OCI-LY3 (cell line): ENCODE measurements at regions not wholly inside any gene's neighbourhood (a gene's known extent, or its start where the extent isn't known, plus 50 kb on each side); places are given as distances from the start of the nearest gene placed in this dataset.

ENCODE experiments used
- H2AFZ ChIP-seq: fragments of 200-600, 300-600 bp; shearing (Covaris generic); 2 replicates; pipeline ENCODE4 v1.6.0; 2014; ENCODE audit warnings: antibody characterized with exemption, low read depth, low read length
- H3K27ac ChIP-seq: fragments of 200-600, 300-600 bp; sonication (generic); 2 replicates; pipeline ENCODE4 v1.5.1; 2014; ENCODE audit warnings: mild to moderate bottlenecking, low read length, moderate library complexity, mixed read lengths
- H3K27me3 ChIP-seq: fragments of 200-600, 300-600 bp; sonication (generic); 2 replicates; pipeline ENCODE4 v1.6.1; 2014; ENCODE audit warnings: low read depth, low read length, mixed read lengths
- H3K36me3 ChIP-seq: fragments of 200-600, 300-600 bp; sonication (generic); replicated peaks from 2 replicates; pipeline ENCODE3; 2014; ENCODE audit warnings: low read depth, low read length, mixed read lengths
- H3K4me1 ChIP-seq: fragments of 300-600, 200-600 bp; sonication (generic); 2 replicates; pipeline ENCODE4 v1.6.1; 2014; ENCODE audit warnings: low read length, mixed read lengths
- H3K4me2 ChIP-seq: fragments of 200-600, 300-600 bp; sonication (generic); 2 replicates; pipeline ENCODE4 v1.6.1; 2014; ENCODE audit warnings: low read length, mixed read lengths
- H3K4me3 ChIP-seq: fragments of 300-600, 200-600 bp; sonication (generic); 2 replicates; pipeline ENCODE4 v1.5.1; 2014; ENCODE audit warnings: antibody characterized with exemption, mild to moderate bottlenecking, low read length, moderate library complexity
- H3K79me2 ChIP-seq: fragments of 300-600, 200-600 bp; shearing (Covaris generic); 2 replicates; pipeline ENCODE4 v1.6.1; 2014; ENCODE audit warnings: mild to moderate bottlenecking, low read length, mixed read lengths
- H3K9ac ChIP-seq: fragments of 300-600, 200-600 bp; shearing (Covaris generic); 2 replicates; pipeline ENCODE4 v1.6.0; 2014; ENCODE audit warnings: mild to moderate bottlenecking, low read length, moderate library complexity
- H3K9me3 ChIP-seq: fragments of 200-600, 300-600 bp; shearing (Covaris generic); 2 replicates; pipeline ENCODE4 v1.6.1; 2014; ENCODE audit warnings: low read length, mixed read lengths; ENCODE audit not compliant: insufficient read depth
- H4K20me1 ChIP-seq: fragments of 200-600, 300-600 bp; sonication (generic); 2 replicates; pipeline ENCODE4 v1.6.1; 2016; ENCODE audit warnings: low read length, mixed read lengths; ENCODE audit not compliant: insufficient read depth
- CTCF ChIP-seq: fragments of 200-600, 300-600 bp; sonication (generic); IDR thresholded peaks from 2 replicates; pipeline ENCODE4 v1.5.1; 2014; ENCODE audit warnings: antibody characterized with exemption, low read length, low read depth
- EZH2phosphoT487 ChIP-seq: fragments of 200-600 bp; shearing (Covaris generic); IDR thresholded peaks from 2 replicates; pipeline ENCODE4 v1.6.1; 2018; ENCODE audit warnings: antibody characterized with exemption, mixed run types, low read depth

GRCh38 chr3:31373681-31374080 is 159.0 kb upstream of the STT3B start:
- H3K79me2 ChIP-seq, result no peaks in the 10 kb centered on the region
- H3K4me3 ChIP-seq, result no peak overlapping the region
- H2AFZ ChIP-seq, result no peak overlapping the region
- H3K27me3 ChIP-seq, result no peaks in the 10 kb centered on the region
- no peak overlapping the region for H3K4me2 ChIP-seq
- TF ChIP-seq EZH2phosphoT487, result no peak
- peaks cover 33% of the 10 kb centered on the region for H3K4me1 ChIP-seq
- no peak overlapping the region for H3K9ac ChIP-seq
- H4K20me1 ChIP-seq, result no peaks in the 10 kb centered on the region
- H3K9me3 ChIP-seq, result no peaks in the 10 kb centered on the region
- H3K36me3 ChIP-seq, result no peaks in the 10 kb centered on the region
- H3K27ac ChIP-seq, result no peak overlapping the region

- no peak for TF ChIP-seq CTCF
- no peak for TF ChIP-seq EZH2phosphoT487
- no peak overlapping the region for H3K27ac ChIP-seq
- no peaks in the 10 kb centered on the region for H3K36me3 ChIP-seq
- H3K27me3 ChIP-seq, result no peaks in the 10 kb centered on the region
- peaks cover 45% of the 10 kb centered on the region for H3K4me1 ChIP-seq
- H4K20me1 ChIP-seq, result no peaks in the 10 kb centered on the region
- no peaks in the 10 kb centered on the region for H3K9me3 ChIP-seq
- H3K4me2 ChIP-seq, result peak overlapping the region; percentile 30; the same call in 1 of the 2 replicates
- H3K79me2 ChIP-seq, result no peaks in the 10 kb centered on the region
- no peak overlapping the region for H2AFZ ChIP-seq
- no peak overlapping the region for H3K4me3 ChIP-seq
- H3K9ac ChIP-seq, result no peak overlapping the region
Measured at GRCh38 chr3:31377045-31377642, 155.6 kb upstream of the STT3B start.

- Histone ChIP-seq H3K27ac (no peak overlapping the region), H4K20me1 (no peaks in the 10 kb centered on the region), H2AFZ (no peak overlapping the region), H3K36me3 (no peaks in the 10 kb centered on the region), H3K27me3 (no peaks in the 10 kb centered on the region), H3K79me2 (no peaks in the 10 kb centered on the region), H3K9me3 (no peaks in the 10 kb centered on the region), H3K9ac (no peak overlapping the region), H3K4me1 (peaks cover 51% of the 10 kb centered on the region), H3K4me3 (no peak overlapping the region), H3K4me2 (no peak overlapping the region)
- TF ChIP-seq CTCF (no peak), EZH2phosphoT487 (no peak)
Measured at GRCh38 chr3:31378231-31378630, 154.5 kb upstream of the STT3B start.

GRCh38 chr3:31379598-31379997 is 153.1 kb upstream of the STT3B start:
- Histone ChIP-seq H3K79me2 (no peaks in the 10 kb centered on the region), H3K4me1 (peaks cover 41% of the 10 kb centered on the region), H3K9me3 (no peaks in the 10 kb centered on the region), H3K36me3 (no peaks in the 10 kb centered on the region), H3K4me3 (no peak overlapping the region), H3K27me3 (no peaks in the 10 kb centered on the region), H4K20me1 (no peaks in the 10 kb centered on the region), H3K27ac (no peak overlapping the region), H3K4me2 (no peak overlapping the region), H3K9ac (no peak overlapping the region), H2AFZ (no peak overlapping the region)
- TF ChIP-seq CTCF (no peak), EZH2phosphoT487 (no peak)

GRCh38 chr3:31382856-31383255 is 149.9 kb upstream of the STT3B start:
- no peaks in the 10 kb centered on the region for H3K27me3 ChIP-seq
- H3K4me1 ChIP-seq, result peaks cover 17% of the 10 kb centered on the region
- H3K4me3 ChIP-seq, result no peak overlapping the region
- H3K79me2 ChIP-seq, result no peaks in the 10 kb centered on the region
- TF ChIP-seq CTCF (no peak), EZH2phosphoT487 (no peak)
- H3K9ac ChIP-seq, result no peak overlapping the region
- H4K20me1 ChIP-seq, result no peaks in the 10 kb centered on the region
- no peak overlapping the region for H3K27ac ChIP-seq
- peaks cover 16% of the 10 kb centered on the region for H3K36me3 ChIP-seq
- H3K4me2 ChIP-seq, result no peak overlapping the region
- peaks cover 17% of the 10 kb centered on the region for H3K9me3 ChIP-seq
- no peak overlapping the region for H2AFZ ChIP-seq
